ENCODE measurements at regions not wholly inside any gene's neighbourhood (a gene's known extent, or its start where the extent isn't known, plus 50 kb on each side); places are given as distances from the start of the nearest gene placed in this dataset.

DNA sequence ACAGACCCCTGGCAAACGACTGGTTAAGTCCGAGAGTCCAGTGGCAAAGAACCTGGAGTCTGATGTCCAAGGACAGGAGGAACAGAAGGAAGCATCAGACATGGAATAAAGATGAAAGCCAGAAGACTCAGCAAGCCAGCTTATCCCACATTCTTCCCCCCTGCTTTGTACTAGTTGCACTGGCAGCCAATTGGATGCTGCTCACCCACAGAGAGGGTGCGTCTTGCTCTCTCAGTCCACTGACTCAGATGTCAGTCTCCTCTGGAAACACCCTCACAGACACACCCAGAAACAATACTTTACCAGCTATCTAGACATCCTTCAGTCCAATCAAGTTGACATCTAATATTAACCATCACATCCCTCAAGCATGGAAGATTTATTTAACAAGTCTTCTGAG, 1265.8 kb upstream of the CNTN5 start:
- TF ChIP-seq JUN (IDR thresholded peaks at IDR 0.05; ENCODE audit: borderline replicate concordance, insufficient read depth, insufficient read length, low read depth) (no peak), EZH2 (IDR thresholded peaks at IDR 0.05; ENCODE audit: borderline replicate concordance, low read depth, low read length, severe bottlenecking) (no peak), MYC (IDR thresholded peaks at IDR 0.05; ENCODE audit: low read depth, low read length) (no peak), GATA2 (IDR thresholded peaks at IDR 0.05; ENCODE audit: insufficient read depth, insufficient read length, low read depth, low read length) (no peak), FOS (IDR thresholded peaks at IDR 0.05; ENCODE audit: borderline replicate concordance, insufficient read depth, low read length) (no peak), POLR2AphosphoS5 (IDR thresholded peaks at IDR 0.05; ENCODE audit: insufficient read depth, low read depth, low read length) (no peak), POLR2A (IDR thresholded peaks at IDR 0.05; ENCODE audit: low read depth, low read length) (no peak)
- TF ChIP-seq, protein P1, sequence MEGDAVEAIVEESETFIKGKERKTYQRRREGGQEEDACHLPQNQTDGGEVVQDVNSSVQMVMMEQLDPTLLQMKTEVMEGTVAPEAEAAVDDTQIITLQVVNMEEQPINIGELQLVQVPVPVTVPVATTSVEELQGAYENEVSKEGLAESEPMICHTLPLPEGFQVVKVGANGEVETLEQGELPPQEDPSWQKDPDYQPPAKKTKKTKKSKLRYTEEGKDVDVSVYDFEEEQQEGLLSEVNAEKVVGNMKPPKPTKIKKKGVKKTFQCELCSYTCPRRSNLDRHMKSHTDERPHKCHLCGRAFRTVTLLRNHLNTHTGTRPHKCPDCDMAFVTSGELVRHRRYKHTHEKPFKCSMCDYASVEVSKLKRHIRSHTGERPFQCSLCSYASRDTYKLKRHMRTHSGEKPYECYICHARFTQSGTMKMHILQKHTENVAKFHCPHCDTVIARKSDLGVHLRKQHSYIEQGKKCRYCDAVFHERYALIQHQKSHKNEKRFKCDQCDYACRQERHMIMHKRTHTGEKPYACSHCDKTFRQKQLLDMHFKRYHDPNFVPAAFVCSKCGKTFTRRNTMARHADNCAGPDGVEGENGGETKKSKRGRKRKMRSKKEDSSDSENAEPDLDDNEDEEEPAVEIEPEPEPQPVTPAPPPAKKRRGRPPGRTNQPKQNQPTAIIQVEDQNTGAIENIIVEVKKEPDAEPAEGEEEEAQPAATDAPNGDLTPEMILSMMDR (IDR thresholded peaks at IDR 0.05; ENCODE audit: extremely low read depth in 1 of 2, insufficient read depth in 1 of 2, low read depth in 1 of 2, low read length in 2 of 2) = no peak
- TF ChIP-seq, protein P2, sequence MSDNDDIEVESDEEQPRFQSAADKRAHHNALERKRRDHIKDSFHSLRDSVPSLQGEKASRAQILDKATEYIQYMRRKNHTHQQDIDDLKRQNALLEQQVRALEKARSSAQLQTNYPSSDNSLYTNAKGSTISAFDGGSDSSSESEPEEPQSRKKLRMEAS (IDR thresholded peaks at IDR 0.05; ENCODE audit: insufficient read depth, insufficient read length) = no peak
- H3K9ac ChIP-seq (replicated peaks; ENCODE audit: extremely low read depth, insufficient read depth, low read length) = no peak overlapping the region
- no peak overlapping the region for H3K27ac ChIP-seq (ENCODE audit: insufficient read depth, low read depth, low read length)
- dilution Hi-C loops (cut with MboI; ENCODE audit: extremely low pct_ligation_motif_present, low sequenced_read_pairs) (no loop called here), intact Hi-C loops (cut with micrococcal nuclease) (no loop called here)
- H4K20me1 ChIP-seq (replicated peaks; ENCODE audit: control insufficient read depth, extremely low read depth, insufficient read depth, low read length) = no peaks in the 10 kb centered on the region
- no peaks in the 10 kb centered on the region for H3K36me3 ChIP-seq (ENCODE audit: control insufficient read depth in 2 of 2, extremely low read depth in 1 of 2, insufficient read depth in 2 of 2, low read length in 2 of 2)
- H3K4me1 ChIP-seq (ENCODE audit: control insufficient read depth, extremely low read depth, insufficient read depth, low read length) = no peaks in the 10 kb centered on the region
- no peak overlapping the region for H2AFZ ChIP-seq (ENCODE audit: low read depth, low read length)
- no peak overlapping the region for H3K4me2 ChIP-seq (ENCODE audit: insufficient read depth, low read length)
- H3K9me1 ChIP-seq (replicated peaks; ENCODE audit: control insufficient read depth, extremely low read depth, insufficient read depth, low read length) = no peaks in the 10 kb centered on the region
- H3K27me3 ChIP-seq (ENCODE audit: control insufficient read depth in 2 of 2, insufficient read depth in 2 of 2, low read length in 2 of 2) = no peaks in the 10 kb centered on the region
- H3K4me3 ChIP-seq (replicated peaks in 1 of 3; ENCODE audit: insufficient read depth in 1 of 3, low read depth in 1 of 3, low read length in 3 of 3) = no peak overlapping the region
- CTCF ChIA-PET = no interaction called here
- H3K79me2 ChIP-seq (ENCODE audit: control insufficient read depth, insufficient read depth, low read length) = no peaks in the 10 kb centered on the region
- DNase-seq (ENCODE audit: low read depth, low spot score) = no peak
- no TSS peak for BruUV-seq (replicated peaks)
- H3K9me3 ChIP-seq (replicated peaks; ENCODE audit: control insufficient read depth, insufficient read depth, low read length) = no peaks in the 10 kb centered on the region
- POLR2A ChIA-PET = no interaction called here
- no peak for FAIRE-seq

All from endothelial cell of umbilical vein (primary cell).